ACHN (cell line): ENCODE measurements at regions not wholly inside any gene's neighbourhood (a gene's known extent, or its start where the extent isn't known, plus 50 kb on each side); places are given as distances from the start of the nearest gene placed in this dataset.
"Not testable (repeated sequence)": the region's sequence is repeated elsewhere in the genome, so short reads cannot be mapped to it uniquely, and the experiment has no call there.

Experiments
- DNase-seq: peaks from one replicate; pipeline ENCODE4 v3.0.0-alpha.2; 2015
- in situ Hi-C: cut with HindIII; loops from 2 replicates; pipeline ENCODE4 v1.10.0; 2017; ENCODE audit warnings: low sequenced_read_pairs, low pct_ligation_motif_present, low pct_unique_long_range_greater_than_20kb

DNA sequence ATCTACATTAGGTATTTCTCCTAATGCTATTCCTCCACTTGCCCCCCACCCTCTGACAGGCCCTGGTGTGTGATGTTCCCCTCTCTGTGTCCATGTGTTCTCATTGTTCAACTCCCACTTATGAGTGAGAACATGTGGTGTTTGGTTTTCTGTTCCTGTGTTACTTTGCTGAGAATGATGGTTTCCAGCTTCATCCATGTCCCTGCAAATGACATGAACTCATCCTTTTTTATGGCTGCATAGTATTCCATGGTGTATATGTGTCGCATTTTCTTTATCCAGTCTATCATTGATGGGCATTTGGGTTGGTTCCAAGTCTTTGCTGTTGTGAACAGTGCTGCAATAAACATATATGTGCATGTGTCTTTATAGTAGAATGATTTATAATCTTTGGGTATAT lies 50.6 kb upstream of the GRHL3 start:
- in situ Hi-C loops, DNase-seq: not testable (repeated sequence)

DNA sequence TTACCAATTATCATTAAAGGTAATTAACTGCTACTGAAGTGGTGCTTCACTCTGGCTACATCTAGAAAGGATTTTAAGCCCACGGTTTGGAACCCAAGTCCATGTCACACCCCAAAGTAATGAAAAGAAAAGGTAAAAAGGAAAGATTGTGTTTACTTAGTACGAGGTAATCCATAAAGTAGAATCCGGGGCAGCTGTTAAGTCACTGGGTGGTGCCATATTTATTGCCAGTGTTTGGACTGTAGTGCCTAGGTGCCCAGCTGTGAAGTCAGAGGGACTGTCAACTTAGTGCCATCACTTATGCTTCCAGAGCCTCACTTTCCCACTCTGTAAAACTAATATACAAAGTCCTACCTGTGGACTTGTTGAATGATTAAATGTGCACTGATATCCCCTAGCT lies 52.2 kb upstream of the GRHL3 start:
- in situ Hi-C loops = no loop called here
- no peak for DNase-seq

DNA sequence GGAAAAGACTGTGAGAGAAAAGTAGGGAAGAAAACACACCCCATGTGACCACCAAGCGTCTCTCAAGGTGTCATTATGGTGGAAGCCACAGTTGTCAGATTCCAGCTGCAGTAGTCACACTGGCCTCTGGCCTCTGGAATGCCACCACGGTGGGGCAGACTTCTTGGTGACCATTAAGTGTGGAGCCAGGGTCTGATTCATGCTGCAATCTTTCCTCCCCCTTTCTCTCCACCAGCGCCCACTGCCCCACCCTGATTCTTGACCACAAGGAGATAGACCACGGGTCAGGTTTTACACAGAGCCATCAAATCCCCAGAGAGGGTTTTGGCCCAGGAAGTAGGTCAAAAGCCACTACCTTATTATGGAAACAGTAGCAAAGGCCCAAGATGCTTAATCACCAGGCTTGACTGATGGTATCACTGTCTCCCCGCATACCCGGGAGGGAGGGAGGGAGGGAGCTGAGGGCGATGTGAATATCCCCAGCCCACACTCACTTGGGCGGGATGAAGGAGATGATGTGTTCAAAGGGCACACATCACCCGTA lies 52.7 kb upstream of the GRHL3 start:
- in situ Hi-C loops = no loop called here
- DNase-seq = peak; percentile 95

DNA sequence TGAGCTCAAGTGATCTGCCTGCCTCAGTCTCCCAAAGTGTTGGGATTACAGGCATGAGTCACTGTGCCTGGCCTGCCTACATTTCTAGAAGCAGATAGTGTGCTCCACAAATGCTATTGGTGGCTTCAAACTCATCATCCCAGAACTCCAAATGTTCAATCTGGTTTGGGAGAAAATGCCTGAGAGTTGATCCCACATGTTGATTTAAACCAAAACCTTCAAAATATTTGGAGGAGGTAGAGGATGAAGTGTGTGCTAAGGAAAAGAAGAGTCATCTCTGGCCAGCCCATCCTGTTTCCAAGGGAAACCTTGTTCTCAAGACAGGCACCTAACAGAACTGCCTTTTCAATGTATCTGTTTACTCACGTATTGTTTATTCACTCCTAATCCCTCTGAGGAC lies 55.4 kb upstream of the GRHL3 start:
- in situ Hi-C loops = no loop called here

DNA sequence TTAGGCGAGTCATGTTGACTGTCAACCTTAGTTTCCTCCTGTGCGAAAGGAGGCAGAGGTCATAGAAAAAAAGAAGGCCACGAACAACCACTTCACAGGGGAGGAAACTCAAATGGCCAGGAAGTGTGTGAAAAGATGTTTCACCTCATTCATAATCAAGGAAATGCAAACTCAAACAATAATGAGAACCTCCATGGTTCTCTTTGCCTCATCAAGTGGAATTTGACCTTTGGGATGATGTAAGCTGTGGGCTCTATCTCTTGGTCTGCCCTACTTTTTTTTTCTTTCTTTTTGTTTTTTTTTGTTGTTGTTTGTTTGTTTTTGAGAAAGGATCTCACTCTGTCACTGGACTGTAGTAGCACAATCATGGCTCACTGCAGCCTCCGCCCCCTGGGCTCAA lies 55.9 kb upstream of the GRHL3 start:
- no peak for DNase-seq
- in situ Hi-C loops = no loop called here

More for the DNA sequence above, 55.4 kb upstream of the GRHL3 start:
- DNase-seq = no peak

DNA sequence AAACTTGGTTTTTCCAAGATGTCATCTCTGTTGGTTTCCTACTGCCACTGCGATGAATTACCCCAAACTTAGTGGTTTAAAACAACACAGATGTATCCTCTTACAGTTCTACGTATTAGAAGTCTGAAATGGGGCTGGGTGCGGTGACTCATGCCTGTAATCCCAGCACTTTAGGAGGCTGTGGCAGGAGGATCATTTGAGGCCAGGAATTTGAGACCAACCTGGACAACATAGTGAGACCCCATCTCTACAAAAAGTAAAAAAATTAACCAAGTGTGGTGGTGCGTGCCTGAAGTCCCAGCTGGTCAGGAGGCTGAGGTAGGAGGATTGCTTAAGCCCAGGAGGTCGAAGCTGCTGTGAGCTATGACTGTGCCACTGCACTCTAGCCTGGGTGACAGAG lies 57.2 kb upstream of the GRHL3 start:
- DNase-seq = no peak
- in situ Hi-C loops = no loop called here

DNA sequence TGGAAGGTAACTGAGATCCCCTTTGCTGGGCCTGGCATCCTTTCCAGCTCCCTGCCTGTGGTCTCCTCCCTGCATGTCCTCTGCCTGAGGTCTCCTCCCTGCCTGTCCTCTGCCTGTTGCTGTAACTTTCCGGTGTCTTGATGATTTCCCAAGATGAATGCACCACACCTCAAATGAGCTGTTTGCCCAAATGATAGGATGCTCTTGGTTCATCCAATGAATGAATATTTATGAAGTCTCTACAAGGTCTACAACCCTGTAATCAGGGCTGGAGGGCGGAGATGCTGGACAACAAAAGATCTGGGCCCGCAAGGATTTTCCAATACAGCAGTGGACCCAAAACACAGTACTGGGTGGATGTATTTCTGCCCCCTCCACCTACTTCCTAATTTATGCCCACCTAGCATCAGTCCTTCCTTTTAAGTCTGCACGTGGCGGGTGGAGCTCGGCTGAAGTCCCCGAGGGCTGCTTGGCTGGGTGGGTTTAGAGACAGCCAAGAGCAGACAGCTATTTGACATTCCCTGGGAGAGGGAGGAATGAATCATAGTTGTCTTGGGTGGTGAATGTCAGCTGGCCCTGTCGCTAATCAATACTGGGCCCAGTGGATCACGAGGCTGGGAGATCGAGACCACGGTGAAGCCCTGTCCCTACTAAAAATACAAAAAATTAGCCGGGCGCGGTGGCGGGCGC lies 60.3 kb upstream of the GRHL3 start:
- no peak for DNase-seq
- in situ Hi-C loops = no loop called here

DNA sequence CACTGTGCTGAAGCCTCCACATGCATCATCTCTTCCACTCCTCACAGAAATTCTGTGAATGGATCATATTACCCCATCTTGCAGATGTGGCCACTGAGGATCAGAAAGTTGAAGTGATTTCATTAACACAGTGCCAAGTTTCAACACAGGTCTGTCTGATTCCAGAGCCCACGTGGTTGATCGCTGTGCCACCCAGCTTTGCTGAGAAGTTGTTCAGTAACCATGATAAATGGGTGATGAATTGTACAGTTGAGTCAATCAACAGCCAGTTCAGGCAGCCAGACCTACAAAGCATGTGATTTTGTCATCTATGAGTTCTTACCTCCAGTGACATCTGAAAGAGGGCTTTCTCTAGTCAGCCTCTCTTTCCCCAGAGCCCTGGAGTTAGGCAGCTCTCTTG lies 61.8 kb upstream of the GRHL3 start:
- peak; percentile 32 for DNase-seq
- in situ Hi-C loops = no loop called here

DNA sequence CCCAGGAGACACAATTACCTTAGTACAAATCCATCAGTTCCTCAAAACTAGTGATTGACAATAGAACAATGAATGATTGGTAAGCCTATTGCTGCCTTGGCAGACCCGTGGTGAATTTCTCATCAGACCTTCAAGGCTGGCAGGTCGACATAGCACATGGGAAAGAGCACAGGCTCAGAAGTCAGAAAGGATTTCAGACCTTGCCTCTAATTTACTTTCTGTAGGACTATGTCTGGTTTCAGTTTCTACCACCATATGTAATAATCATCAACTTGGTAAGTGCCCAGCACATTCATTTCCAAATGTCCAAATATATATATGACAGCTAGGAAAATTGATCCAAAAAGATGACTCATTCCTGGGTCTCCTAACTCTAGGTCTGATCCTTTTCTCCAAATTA lies 62.5 kb upstream of the GRHL3 start:
- DNase-seq = no peak
- in situ Hi-C loops = no loop called here

DNA sequence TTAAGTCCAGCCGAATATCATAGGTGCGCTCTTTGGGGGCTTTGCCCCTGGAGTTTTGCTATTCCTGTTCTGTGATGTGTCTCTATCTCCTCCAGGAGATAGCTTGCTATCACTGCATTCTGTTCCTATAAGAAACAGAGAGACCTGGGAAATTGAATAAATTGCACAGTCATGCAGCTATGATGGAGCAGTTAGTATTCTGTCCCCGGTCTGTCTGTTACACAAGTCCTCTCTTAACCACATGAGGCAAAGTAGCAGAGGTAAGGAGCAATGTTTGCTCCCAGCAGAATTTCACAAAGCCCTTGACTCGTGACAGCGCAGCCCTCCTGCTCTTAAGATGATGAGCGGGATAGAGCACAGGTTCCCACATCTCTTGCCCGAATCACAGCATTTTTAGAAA lies 63.9 kb upstream of the GRHL3 start:
- DNase-seq = no peak
- in situ Hi-C loops = no loop called here

DNA sequence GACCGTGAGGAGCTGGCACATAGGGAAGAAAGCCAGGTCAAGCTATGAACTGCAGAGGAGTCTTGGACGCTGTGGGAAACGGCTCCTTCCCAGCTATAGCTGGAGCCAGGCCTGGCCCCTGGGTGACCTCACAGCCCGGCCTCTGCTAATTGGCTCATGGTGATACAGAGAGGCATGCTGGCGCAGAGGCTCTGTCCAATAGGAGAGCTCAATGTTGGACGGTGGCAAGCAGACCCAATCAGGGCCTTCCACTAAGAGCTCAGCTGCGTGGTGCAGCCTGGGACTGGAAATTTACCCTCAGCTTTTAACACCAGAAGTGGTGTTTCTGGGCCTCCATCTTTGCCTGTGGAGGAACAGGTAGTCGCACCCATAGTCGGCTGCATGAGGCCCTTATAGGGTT lies 64.4 kb upstream of the GRHL3 start:
- DNase-seq = no peak
- in situ Hi-C loops = no loop called here

DNA sequence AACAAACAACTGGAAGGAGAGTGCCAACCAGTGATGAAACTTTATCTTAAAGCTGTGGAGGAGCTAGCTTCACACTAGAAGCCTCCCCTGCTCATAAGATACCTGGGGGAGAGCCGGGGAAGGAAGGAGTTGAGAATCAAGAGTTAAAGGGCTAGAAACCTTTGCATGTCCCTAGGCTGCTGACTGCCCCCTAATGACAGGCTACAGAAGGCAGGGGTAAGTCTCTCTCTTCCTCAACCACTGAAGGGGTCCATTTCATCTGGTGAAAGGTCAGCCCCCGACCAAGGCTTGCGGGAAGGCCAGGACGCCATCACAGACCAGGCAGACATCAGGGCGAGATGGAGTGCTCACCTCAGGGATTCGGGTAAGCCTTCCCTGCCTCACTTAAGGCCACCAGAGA lies 65.6 kb upstream of the GRHL3 start:
- in situ Hi-C loops = no loop called here
- no peak for DNase-seq

DNA sequence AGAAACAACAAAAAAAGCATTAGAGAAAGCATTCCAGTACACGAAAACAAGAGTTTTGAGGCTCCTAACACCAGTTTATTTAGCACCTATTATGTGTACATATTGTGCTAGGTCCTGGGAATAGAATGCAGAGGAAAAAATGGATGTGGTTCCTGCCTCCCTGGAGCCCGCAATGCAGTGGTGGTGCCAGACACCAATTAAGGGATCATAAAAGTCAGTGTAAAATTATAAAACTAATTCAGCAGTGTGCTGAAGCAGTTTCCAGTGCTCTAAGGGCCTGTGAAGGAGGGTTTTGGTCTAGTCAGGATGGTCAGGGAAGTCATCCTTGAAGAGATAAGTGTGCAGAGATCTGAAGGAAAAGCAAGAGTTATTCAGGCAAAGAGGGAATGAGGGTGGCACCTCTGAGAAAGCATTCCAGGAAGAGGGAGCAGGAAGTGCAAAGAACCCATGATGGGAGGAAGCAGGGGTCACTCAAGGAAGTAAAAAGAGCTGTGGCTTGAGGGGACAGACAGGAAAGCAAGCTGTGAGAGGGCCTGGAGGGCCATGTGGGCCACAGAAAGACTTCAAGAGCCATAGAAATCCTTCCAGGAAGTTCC lies 65.2 kb upstream of the IFNLR1 start:
- in situ Hi-C loops = no loop called here
- no peak for DNase-seq

DNA sequence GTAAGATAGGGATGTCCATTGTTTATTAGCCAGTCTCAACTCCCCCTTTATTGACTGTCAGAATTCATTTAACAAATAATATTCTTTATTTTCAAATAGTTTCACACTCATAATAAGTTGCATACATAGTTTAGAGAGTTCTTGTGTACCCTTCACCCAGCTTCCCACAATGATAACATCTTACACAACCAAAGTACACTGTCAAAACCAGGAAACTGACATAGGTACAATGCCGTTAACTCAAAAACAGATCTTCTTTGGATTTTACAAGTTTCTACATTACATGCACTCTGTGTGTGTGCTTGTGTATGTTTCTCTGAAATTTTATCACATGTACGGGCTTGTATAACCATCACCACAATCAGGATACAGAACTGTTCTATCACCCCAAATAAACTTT lies 64.4 kb upstream of the IFNLR1 start:
- no peak for DNase-seq
- in situ Hi-C loops = no loop called here

DNA sequence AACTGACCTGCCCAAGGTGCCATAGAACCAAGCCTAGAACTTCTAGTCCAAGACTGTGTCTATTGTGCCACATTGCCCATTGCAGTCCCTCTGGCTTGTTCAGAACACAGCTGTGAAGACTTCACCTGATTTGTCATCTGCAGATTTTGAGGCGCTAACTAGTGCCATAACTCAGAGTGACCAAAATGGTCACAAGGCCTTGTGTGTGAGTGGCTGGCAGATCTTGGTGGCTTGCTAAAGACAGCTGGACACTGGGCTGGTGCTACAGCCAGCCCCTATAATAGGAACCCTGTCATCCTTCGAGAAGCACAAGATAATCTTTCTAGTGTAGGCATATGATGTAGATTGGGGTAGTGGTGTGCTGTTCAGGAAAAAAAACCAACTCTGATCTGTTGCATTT lies 63.7 kb upstream of the IFNLR1 start:
- no peak for DNase-seq
- in situ Hi-C loops = no loop called here

DNA sequence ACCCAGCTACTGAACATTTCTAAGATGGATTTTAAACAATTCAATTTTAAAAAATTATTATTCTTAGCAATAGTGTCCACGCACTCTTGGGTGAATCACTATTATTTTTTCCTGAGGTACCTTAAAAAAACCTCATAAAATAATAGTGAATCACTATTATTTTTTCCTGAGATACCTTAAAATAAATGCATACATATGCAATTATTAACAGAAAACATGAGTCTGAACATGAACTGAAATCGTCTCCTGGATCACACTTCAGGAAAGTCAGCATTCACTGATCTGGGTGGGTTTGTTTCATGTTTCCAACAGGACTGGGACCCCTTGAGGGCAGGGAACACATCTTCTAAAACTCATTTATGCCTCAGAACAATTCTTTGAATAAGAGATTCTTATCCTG lies 63.1 kb upstream of the IFNLR1 start:
- in situ Hi-C loops = no loop called here

DNA sequence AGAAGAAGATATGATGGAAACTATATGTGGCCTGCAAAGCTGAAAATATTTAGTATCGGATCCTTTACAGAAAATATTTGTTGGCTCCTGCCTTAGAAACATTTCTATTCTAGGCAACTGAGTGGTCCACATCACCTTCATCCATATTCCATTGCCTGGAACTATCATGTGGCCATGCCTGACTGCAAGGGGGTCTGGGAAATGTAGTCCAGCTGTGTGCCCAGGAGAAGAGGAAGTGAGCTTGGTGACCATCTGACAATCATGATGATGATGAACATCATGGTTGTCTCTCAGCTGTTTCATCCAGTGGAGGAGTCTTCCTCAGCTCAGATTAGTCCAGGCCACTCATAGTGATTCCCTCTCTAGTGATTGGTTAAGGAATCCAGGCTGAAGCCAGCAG lies 61.8 kb upstream of the IFNLR1 start:
- in situ Hi-C loops = no loop called here
- DNase-seq = no peak

More for the DNA sequence above, 63.1 kb upstream of the IFNLR1 start:
- DNase-seq = no peak

DNA sequence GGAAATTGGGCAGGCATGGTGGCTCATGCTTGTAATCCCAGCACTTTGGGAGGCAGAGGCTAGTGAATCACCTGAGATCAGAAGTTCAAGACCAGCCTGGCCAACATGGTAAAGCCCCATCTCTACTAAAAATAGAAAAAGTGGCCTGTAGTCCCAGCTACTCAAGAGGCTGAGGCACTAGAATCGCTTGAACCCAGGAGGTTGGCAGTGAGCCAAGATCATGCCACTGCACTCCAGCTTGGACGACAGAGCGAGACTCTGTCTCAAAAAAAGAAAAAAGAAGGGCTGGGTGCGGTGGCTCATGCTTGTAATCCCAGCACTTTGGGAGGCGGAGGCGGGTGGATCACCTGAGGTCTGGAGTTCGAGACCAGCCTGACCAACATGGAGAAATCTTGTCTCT lies 60.2 kb upstream of the IFNLR1 start:
- DNase-seq, in situ Hi-C loops: not testable (repeated sequence)

DNA sequence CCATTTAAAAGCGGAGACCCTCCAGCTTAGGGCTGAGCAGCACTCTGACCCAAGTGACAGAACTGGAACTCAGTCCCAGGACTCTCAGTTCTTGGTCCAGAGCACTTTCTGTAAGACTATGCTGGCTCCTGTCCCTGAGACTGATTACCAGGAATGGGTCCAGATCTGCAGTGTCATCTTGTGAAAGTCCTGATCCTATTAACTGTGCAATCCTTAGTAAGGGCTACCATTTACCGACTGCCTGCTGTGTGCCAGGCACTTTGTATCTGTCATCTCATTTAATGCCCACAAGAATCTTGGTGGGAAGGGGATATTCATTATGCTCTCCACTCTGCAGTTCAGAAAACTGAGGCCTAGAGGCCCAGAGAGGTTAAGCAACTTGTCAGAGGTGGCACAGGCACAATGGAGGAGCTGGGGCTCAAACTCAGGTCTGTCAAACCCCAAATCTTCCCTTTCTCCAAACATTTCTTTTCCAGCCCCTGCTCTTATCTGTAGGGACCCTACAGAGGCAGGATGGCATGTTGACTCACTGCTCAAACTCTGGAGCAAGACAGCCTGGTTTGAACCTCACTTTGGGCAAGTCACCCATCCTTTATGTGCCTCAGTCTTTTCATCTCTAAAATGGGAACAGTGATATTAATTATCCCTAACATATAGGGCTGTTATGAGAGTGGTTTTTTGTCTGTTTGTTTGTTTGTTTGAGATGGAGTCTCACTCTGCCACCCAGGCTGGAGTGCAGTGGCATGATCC lies 57.6 kb upstream of the IFNLR1 start:
- in situ Hi-C loops = no loop called here

More for the DNA sequence above, 57.6 kb upstream of the IFNLR1 start:
- no peak for DNase-seq
